Hematopoietic multipotent progenitor cell treated with erythropoietin and hydrocortisone succinate and interleukin-3 and kit ligand, for 8 days (in vitro differentiated cells): ENCODE measurements at regions not wholly inside any gene's neighbourhood (a gene's known extent, or its start where the extent isn't known, plus 50 kb on each side); places are given as distances from the start of the nearest gene placed in this dataset.

Experiments
- DNase-seq: peaks from one replicate; pipeline ENCODE4 v3.0.0-alpha.2; 2015

DNA sequence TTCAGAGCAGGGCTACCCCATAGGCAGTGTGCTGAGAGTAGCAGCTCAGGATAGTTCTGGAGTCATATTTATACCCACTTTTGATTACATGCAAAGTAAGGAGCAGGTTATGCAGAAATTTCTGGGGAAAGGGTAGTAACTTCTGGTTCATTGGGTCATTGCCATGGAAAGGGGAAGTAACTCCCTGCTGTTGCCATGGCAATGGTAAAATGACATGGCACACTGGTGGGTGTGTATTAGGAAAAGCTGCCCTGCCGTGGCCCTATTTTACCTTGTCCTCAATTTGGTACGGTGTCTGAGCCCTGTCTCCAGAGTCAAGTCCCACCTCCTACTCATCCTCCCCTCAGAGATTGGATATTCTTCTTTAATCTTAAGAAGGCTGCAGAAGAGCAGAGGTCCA lies 526.7 kb upstream of the TYRP1 start:
- no peak for DNase-seq

DNA sequence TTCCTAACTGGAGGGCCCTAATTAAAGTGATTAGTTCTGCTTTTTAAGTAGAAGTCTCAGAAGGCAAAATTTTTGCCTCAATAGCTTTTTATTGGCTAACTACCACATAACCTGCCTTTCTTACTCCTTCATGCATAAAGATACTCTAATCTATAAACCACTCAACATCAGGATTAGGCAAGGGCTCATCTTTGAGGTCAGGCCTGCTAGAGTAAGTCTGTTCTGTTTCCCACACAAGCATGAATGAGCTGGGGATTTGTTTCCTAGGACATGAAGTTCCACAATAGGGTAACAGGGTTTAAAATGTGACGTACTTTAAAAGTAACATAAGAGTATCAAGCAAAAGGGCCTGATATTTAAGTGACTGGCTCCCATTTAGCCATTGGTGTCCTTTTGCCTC lies 522.7 kb upstream of the TYRP1 start:
- DNase-seq, result no peak

DNA sequence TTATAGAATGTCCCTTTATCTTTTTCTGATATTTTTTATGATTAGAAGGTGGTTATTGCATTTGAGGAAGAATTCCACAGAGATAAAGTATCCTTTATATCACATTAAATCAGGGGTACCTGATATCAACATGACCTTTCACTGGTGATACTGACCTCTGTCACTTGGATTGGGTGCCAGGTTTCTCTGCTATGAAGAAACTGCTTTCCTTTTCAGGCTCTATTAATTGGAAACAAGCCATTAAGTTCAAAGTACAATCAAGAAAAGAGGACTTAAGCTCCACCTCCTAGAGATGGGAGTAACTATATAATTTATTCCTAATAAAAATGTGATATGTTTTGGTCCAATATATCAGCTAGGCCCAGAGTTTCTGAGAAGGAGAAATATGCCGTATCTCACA lies 514.6 kb upstream of the TYRP1 start:
- no peak for DNase-seq

DNA sequence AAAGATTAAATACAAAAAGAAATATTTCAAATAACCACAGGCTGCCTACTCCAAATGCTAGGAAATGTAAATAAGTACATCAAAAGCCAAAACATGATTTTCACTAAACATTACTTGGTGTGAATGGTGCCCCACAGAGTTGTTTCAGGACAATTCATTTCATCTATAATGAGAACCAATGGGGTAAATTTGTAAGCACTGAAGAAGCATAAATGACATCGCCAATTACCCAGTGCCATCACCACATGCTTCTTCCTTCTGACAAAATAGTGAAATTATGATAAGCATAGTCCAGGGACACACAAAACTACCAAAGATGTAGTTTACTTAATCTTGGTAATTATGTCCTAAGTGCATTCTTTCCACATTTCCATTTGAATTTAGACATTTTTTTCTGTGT lies 510.4 kb upstream of the TYRP1 start:
- no peak for DNase-seq

DNA sequence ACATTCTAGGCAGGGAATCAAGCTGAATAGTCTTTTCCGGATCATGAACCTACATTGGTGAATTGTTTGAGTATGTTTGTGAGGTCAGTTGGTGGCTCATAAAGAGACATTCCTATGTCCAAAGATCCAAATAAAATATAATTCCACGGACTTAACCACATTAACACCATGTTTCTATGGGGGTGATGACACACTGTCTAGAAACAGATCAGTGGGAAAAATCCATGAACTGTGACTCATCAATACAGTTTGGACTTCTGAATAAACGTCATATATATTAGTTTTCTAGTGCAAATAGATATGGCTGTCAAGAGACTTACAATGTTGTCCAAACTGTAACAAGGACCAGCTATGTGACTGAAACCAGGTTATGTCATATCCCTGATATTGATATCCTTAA lies 509.9 kb upstream of the TYRP1 start:
- DNase-seq, result no peak

DNA sequence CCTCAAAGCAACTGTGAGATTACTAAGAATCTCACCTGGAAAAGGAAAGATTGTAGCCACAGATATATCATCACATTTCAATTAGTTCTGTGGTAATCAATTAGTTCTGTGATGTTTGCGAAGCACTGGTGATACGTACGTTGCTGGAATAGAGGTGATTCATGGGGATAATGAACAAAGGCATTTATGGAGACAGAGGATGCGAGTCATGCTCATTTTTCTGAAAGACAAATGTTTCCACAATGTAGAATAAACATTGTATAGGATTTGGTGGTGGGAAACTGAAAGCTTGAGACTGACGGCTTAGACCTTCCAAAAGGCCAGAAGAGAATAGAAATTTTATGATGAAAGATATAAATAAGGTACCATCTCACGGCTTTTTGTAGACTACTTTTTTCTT lies 507.3 kb upstream of the TYRP1 start:
- DNase-seq, result no peak

DNA sequence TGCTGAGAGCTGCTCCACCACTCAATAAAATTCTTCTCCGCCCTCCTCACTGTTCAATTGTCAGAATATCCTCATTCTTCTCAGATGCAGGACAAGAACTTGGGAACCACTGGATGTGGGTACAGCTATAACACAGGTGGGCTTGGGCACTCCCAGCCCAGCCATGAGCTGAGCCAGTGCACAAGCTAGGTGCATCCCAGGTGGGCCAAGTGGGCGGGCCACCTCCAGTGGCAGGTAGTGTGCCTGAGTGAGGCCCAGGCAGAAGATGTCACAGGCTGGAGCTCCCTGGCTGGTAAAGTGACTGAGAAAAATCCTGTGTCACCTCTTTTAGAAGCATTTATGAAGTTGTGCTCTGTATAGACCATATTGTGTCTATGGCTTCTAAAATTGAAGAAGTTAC lies 501.6 kb upstream of the TYRP1 start:
- DNase-seq, result no peak

DNA sequence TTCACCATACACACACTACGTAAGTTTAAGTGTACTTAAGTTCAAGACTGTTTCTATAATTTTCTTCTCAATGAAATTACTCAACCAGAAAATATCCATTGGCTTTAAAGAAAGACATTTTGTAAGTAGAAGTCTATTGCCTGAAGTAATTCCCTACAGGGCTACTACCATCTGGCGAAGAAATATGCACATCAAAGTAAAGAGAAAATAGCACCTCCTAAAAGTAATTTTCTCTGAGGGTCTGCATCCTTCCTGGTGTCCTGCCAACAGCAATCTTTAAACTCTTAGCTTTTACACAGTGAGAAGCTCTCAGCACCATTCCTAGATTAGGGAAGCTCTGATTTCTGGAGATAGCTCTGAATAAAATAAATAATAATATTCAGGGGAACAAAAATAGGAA lies 498.5 kb upstream of the TYRP1 start:
- no peak for DNase-seq

DNA sequence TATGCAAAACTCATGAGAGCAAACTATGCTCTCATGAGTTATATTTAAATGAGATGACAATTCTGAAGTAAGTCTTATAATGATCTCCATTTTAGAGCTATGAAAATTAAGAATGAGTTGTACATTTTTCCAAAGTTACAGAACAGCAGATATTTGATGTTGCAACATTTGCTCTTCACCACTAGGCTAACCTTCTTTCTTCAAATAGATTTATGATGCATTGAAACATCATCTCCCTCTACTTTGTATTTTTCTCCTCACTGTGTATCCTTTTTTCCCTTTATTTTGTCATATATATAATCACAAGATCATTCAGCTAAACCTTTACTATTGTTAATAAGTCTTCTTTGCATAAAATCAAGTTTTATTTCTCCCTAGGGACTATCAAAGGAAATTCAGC lies 497.7 kb upstream of the TYRP1 start:
- no peak for DNase-seq

DNA sequence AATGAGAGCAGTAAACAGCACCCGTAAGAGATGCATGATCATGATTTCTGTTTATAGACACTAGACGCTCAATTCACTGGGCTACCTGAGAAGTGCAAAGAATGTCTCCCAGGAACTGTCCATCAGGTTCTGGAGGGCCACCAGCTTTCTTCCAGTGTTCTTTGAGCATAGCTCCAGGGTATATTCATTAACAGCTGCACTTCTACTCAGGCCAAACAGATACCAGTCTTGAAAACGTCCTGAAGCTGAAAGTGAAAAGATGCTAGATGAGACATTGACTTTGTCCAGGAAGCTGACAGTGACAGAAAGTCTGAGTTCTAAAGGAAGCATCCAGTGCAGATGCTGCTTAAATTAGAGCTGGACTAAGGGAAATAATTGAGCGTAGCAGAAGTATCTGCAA lies 488.7 kb upstream of the TYRP1 start:
- DNase-seq, result no peak

DNA sequence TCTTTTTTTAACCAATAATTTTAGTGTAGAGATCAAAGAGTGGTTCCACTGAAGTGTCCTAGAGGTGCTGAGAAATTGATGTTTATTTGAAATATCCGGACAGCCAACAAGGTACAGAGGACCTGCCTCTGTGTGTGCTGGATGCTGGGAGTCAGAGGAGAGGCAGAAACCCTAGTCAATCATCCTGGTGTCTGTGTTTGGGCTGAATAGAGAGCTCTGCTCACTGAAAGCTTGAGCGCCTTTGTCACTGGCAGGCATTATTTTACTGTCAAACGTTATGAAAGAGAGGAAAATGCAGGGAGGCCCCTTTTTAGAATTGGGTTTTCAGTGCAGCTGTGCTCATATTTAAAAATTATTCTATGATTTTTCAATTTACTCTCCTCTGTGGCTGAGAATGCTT lies 480.3 kb upstream of the TYRP1 start:
- DNase-seq, result no peak

DNA sequence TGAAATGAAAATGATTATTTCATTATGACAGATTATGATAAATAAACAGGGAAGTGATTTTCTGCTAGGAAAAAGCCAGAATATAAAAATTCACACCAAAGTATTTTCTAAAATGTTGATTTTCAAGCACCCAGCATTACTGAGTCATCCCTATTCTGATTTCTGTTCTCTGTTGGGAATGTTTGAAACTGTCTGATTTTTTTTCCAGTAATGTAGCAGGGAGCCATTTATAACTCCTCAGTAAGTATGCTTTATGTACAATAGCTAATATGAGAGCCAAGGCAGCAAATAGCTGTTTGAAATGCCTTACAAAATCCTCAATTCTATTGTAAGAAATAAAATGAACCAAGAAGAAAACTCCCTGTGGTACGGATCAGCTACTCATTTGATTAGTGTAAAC lies 471.7 kb upstream of the TYRP1 start:
- no peak for DNase-seq

DNA sequence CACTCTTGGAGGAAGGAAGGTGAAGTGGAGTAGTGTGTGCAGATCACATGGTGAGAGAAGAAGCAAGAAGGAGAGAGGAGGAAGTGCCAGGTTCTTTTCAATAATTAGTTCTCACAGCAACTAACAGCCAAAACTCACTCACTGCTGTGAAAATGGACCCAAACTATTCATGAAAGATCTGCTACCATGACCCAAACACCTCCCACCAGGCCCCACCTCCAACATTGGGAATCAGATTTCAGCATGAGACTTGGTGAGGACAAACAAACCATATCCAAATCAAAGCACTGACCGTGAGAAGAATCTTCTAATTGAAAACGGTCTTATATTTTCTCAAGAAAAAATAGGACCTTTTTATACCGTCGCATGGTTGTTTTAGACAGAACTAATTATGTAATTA lies 468.7 kb upstream of the TYRP1 start:
- no peak for DNase-seq

DNA sequence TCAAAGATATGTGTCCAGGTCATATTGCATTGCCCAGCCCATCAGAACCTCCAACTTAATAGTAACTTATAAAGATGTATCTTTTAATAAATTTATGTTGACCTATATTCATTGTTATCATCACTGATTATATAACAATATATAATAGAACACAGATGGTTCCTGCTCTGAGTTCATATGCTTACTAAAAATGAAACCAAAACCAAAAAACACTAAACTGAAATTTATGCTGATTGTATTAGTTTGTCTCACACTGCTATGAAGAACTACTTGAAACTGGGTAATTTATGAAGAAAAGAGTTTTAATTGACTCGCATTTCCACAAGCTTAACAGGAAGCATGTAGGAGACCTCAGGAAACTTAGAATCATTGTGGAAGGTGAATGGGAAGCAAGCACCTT lies 462.5 kb upstream of the TYRP1 start:
- DNase-seq, result no peak

DNA sequence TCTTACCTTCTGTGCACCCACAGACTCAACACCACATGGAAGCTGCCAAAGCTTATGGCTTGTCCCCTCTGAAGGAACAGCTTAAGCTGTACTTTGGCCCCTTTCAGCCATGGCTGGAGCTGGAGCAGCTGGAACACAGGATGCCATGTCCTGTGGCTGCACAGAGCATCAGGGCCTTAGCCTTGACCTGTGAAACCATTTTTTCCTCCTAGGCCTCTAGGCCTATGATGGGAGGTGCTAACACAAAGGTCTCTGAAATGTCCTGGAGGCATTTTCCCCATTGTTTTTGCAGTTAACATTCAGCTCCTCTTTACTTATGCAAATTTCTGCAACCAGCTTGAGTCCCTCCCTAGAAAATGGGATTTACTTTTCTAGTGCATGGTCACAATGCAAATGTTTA lies 461.4 kb upstream of the TYRP1 start:
- no peak for DNase-seq

DNA sequence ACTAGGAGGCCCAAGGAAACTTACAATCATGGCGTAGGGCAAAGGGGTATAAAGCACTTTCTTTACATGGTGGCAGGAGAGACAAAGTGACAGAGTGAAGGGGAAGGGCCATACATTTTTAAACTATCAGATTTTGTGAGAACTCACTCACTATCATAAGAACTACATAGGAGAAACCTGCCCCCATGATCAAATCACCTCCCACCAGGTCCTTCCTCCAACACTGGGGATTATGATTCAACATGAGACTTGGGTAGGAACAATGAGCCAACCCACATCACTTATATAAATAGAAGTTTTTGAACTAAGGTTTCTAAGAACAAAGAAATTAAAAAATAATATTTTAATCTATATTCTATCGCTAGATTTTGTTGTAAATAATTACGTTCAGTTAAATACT lies 460.3 kb upstream of the TYRP1 start:
- DNase-seq, result no peak

DNA sequence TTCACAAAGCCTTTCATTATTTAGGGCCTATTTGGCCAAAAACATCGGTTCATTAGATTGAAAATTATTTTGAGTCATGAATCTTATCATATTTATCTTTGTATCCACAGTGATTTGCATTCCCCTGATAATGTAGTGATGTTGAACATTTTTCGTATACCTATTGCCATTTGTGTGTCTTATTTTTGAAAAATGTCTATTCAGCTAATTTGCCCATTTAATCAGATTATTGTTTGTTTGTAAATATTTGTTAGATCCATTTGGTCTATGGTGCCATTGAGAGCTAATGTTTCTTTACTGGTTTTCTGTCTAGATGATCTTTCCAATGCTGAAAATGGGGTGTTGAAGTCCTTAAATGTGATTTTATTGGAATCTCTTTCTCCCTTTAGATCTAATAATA lies 439.2 kb upstream of the TYRP1 start:
- no peak for DNase-seq

DNA sequence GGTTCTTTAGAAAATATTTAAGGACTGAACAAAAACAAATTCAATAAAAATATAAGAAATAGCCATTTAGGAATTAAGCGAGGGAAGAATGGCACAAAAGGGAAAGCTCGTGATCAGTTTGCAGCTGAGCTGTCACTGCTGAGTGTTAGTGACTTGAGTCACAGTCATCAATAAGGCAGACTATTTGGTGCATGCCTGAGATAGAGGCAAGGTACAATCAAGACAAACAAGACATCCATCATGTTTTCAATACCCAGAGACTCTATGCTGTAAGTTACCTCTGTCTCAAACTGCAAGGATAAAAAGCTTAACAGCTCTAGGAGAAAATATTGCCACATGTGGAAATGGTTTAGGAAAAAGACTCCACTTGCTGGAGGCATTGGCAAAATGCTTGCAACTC lies 426.4 kb upstream of the TYRP1 start:
- DNase-seq, result no peak

DNA sequence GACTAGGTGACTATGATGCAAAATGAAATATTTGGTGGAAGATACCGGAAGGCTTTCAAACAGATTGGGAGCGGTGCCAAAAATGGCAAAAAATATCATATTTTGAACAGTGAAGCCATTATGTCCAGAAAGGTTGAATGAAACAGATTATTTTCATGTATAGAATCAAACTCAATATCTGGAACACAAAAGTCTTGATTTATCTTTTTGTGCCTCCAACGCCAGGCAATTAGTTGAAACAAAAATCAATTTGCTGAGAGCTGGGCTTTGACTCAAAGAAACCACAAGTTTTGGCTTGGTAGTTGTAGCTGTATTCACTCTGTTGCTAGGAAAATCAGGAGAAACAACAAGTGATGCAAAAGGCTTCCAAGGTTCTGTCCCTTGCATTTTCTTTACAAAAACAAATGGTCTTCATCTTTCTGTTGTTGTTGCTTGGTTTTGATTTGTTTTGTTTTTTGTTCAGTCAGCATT lies 421.7 kb upstream of the TYRP1 start:
- DNase-seq, result no peak

DNA sequence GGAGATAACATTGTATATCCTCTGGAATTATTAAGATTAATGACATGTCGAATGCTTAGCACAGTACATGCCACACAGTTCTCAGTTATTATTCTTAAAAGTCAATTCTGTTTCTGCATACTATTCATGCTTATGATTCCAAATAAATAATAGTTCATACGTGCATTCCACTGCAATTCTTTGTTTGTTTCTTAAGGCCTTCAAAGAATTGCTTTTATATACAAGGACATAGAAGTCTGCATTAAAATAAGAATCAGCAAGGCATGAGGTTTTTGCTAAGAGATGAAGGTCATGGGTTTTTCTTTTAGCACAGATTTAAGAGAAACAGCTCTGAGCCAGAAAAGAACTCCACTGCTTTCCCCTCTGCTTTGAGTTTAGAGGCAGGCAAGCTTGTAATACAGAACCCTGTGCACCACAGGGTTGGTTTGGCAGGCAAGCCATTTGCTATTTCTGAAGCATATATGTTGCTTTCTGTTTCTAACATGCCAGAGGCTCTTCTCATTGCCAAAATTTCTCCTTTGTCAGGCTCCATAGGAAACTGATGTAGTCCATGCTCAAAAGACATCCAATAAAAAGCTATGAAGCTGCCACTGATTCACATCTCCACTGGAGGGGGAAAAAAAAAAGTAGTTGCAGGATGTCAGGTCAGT lies 420.6 kb upstream of the TYRP1 start:
- no peak for DNase-seq

DNA sequence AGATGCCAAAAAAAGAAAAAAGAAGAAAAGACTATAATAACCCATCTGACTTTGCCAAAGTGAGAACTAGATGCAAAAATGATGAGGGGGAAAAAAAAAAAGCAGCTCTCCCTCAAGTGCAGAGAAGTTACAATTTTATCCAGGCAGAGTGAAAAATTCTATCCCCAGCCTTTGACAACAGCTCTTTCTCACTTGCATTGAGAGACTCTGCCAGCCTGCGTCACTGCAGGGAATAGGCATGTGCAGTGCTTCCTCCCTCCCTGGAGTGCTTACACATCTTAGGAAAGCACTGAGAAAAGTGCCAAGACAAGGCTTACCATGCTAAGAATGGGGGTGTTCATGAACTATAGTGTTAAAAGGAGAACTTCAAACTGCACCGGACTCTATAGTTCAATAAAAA lies 418.6 kb upstream of the TYRP1 start:
- DNase-seq, result no peak

DNA sequence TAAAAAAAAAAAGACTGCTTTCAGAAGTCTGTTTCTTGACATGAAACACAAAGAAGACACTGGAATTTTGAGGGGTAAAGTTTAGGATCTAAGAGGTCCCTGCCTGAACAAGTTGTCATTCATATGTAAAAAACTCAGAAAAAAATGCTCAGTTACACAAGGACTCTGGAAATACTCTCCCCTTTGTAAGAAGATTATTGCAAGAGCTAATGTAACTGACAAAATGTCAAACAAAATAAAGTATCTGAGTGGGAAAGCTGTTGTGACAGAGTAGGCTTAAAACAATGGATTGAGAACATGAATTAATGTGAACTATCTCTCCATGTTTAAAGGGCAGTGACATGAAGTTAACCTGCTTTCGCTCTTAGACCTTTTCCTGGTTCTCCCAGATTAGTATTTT lies 416.7 kb upstream of the TYRP1 start:
- no peak for DNase-seq

DNA sequence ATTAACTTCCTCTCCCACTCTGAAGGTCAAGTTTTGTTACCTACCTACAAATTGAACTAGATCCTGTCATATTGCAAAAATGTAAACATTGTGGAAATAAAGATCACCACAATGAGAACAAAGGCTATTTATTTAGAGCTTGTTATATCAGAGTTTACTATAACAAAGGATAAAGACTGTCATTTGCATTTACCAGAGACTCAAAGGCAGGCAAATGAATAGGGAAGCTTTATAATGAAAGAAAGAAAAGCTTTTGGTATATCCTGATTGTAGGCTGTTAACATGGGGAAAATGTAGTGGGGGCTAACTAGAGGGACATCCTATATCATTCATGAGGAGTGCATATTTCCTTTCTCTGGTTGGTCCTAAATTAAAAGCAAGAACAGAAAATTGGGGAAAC lies 403.5 kb upstream of the TYRP1 start:
- no peak for DNase-seq

DNA sequence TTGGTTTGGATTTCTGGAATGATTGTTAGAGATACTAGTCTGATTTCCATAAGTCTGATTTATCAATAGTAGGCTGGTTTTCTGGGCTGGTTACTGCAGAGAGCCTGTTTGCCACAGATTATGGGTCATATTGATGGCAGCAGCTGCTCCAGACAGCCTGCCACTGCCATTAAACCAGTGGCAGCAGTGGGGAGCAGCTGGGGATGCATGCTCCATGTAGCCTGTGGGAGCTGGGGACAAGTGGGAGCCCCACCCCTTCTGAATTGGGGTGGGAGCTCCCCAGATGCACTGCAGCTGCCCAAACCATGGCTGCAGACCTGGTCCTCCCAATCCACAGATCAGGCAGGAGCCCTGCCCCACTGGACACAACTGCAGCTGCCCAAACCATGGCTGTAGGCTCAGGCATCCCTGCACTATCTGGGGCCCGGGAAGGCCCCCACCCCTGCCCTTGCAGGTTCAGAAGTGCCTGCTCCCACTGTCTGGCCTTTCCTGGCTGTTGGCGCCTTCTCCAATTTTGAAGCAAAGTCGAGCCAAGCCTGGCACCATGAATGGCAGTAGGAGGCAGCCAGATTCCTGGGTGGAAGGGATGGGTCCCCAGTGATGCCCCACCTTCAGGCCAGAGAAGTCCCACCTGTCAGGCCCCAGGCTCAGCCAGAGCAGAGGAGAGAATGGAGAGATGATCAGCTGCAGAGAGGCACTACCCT lies 402.9 kb upstream of the TYRP1 start:
- DNase-seq, result no peak

DNA sequence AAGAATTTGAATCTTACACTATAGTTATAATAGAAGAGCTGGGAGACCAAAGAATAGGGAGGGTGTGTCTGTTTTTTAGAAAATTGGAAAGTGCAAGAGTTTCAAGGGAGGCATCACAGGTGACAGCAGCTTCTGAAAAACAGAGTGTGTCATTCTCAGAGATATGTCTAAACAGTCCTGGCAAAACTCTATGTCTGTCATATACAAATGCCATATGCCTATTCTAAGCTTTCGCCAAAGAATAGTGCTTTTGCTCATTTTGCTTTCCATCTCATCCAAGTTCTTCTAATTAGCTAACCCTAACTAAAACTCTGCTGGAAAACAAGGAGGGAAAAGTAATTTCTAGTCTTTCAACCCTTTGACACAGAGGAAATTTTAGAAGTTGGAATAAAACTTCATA lies 388.0 kb upstream of the TYRP1 start:
- DNase-seq, result no peak
